Neural progenitor cell (in vitro differentiated cells): ENCODE measurements at regions not wholly inside any gene's neighbourhood (a gene's known extent, or its start where the extent isn't known, plus 50 kb on each side); places are given as distances from the start of the nearest gene placed in this dataset.

Experiments used
- DNase-seq: peaks from one replicate; pipeline ENCODE4 v3.0.0-alpha.2; 2016; ENCODE audit warnings: low spot score
- H2AFZ ChIP-seq: fragments of 200-600 bp; sonication (generic); replicated peaks from 2 replicates; pipeline ENCODE4 v1.6.1; 2016; ENCODE audit warnings: antibody characterized with exemption
- H3F3A ChIP-seq: fragments of 200-600 bp; sonication (generic); 2 replicates; pipeline ENCODE4 v1.6.1; 2016; ENCODE audit warnings: antibody characterized with exemption, low read depth
- H3K27ac ChIP-seq: fragments of 200-600 bp; sonication (generic); 2 replicates; pipeline ENCODE4 v1.5.1; 2016; ENCODE audit warnings: mild to moderate bottlenecking
- H3K27me3 ChIP-seq: fragments of 200-600 bp; sonication (generic); 2 replicates; pipeline ENCODE4 v1.6.1; 2016; ENCODE audit warnings: mild to moderate bottlenecking, moderate library complexity
- H3K36me3 ChIP-seq: fragments of 200-600 bp; sonication (generic); 2 replicates; pipeline ENCODE4 v1.5.1; 2016
- H3K4me1 ChIP-seq: fragments of 200-600 bp; sonication (generic); 2 replicates; pipeline ENCODE4 v1.6.1; 2016; ENCODE audit warnings: mixed run types
- H3K4me2 ChIP-seq: fragments of 200-600 bp; sonication (generic); 2 replicates; pipeline ENCODE4 v1.6.1; 2016
- H3K4me3 ChIP-seq: fragments of 200-600 bp; sonication (generic); 2 replicates; pipeline ENCODE4 v1.5.1; 2016
- H3K79me2 ChIP-seq: fragments of 200-600 bp; sonication (generic); 2 replicates; pipeline ENCODE4 v1.6.1; 2016; ENCODE audit warnings: low read depth
- H3K9ac ChIP-seq: fragments of 200-600 bp; sonication (generic); 2 replicates; pipeline ENCODE4 v1.6.1; 2016
- H3K9me3 ChIP-seq: fragments of 200-600 bp; sonication (generic); 2 replicates; pipeline ENCODE4 v1.5.1; 2016; ENCODE audit warnings: low read depth
- H4K20me1 ChIP-seq: fragments of 200-600 bp; sonication (generic); 2 replicates; pipeline ENCODE4 v1.6.1; 2016; ENCODE audit warnings: low read depth
- H3K27ac Mint-ChIP-seq: 3 replicates; pipeline ENCODE4 v1.8.0; 2021; ENCODE audit warnings: mixed read lengths
- H3K27me3 Mint-ChIP-seq: 2 replicates; pipeline ENCODE4 v1.8.0; 2022; ENCODE audit warnings: low read depth, mild to moderate bottlenecking, inconsistent platforms, moderate library complexity, mixed read lengths; ENCODE audit not compliant: insufficient read depth
- H3K36me3 Mint-ChIP-seq: 3 replicates; pipeline ENCODE4 v1.8.0; 2021; ENCODE audit warnings: mixed read lengths
- H3K4me1 Mint-ChIP-seq: 3 replicates; pipeline ENCODE4 v1.8.0; 2021; ENCODE audit warnings: mixed read lengths
- H3K4me3 Mint-ChIP-seq: 3 replicates; pipeline ENCODE4 v1.8.0; 2021; ENCODE audit warnings: mild to moderate bottlenecking, moderate library complexity, mixed read lengths
- H3K9me3 Mint-ChIP-seq: 3 replicates; pipeline ENCODE4 v1.8.0; 2020; ENCODE audit warnings: mixed read lengths
- CTCF ChIP-seq: fragments of 200-600 bp; sonication (generic); IDR thresholded peaks from 2 replicates; pipeline ENCODE4 v1.5.1; 2017; ENCODE audit warnings: antibody characterized with exemption, mild to moderate bottlenecking
- EZH2 ChIP-seq: fragments of 200-600 bp; sonication (generic); IDR thresholded peaks from 2 replicates; pipeline ENCODE4 v1.6.1; 2017; ENCODE audit warnings: antibody characterized with exemption, mild to moderate bottlenecking, moderate library complexity
- EZH2phosphoT487 ChIP-seq: fragments of 200-600 bp; sonication (generic); IDR thresholded peaks from 2 replicates; pipeline ENCODE4 v1.6.1; 2017; ENCODE audit warnings: antibody characterized with exemption

GRCh38 chr13:59519819-59520218, 643.9 kb downstream of the DIAPH3 start:
- no peaks in the 10 kb centered on the region for H3K9me3 ChIP-seq

GRCh38 chr13:59521549-59521948, 642.2 kb downstream of the DIAPH3 start:
- H3K27ac ChIP-seq: no peak overlapping the region
- no peaks in the 10 kb centered on the region for H3K4me1 ChIP-seq
- TF ChIP-seq EZH2phosphoT487: no peak
- no peak for TF ChIP-seq CTCF
- no peak for TF ChIP-seq EZH2
- no peaks in the 10 kb centered on the region for H3K36me3 Mint-ChIP-seq
- H3K4me2 ChIP-seq: no peak overlapping the region
- H3K27ac Mint-ChIP-seq: no peak overlapping the region
- no peaks in the 10 kb centered on the region for H3K27me3 ChIP-seq
- H3K4me1 Mint-ChIP-seq: no peaks in the 10 kb centered on the region
- H3K9me3 Mint-ChIP-seq: peaks cover 2% of the 10 kb centered on the region
- H3K4me3 Mint-ChIP-seq: no peak overlapping the region
- H2AFZ ChIP-seq: no peak overlapping the region
- H4K20me1 ChIP-seq: no peaks in the 10 kb centered on the region
- no peaks in the 10 kb centered on the region for H3K79me2 ChIP-seq
- no peaks in the 10 kb centered on the region for H3K9me3 ChIP-seq
- H3K9ac ChIP-seq: no peak overlapping the region
- H3K4me3 ChIP-seq: no peak overlapping the region
- no peak for DNase-seq
- no peaks in the 10 kb centered on the region for H3K36me3 ChIP-seq
- peaks cover 4% of the 10 kb centered on the region for H3K27me3 Mint-ChIP-seq
- H3F3A ChIP-seq: no peaks in the 10 kb centered on the region

More at GRCh38 chr13:59519819-59520218, 643.9 kb downstream of the DIAPH3 start:
- no peak overlapping the region for H3K4me3 ChIP-seq
- no peak for TF ChIP-seq CTCF
- no peak overlapping the region for H3K4me2 ChIP-seq
- no peak for DNase-seq
- Mint-ChIP-seq H3K27me3 (peaks cover 4% of the 10 kb centered on the region), H3K4me3 (no peak overlapping the region), H3K9me3 (peaks cover 2% of the 10 kb centered on the region), H3K4me1 (no peaks in the 10 kb centered on the region), H3K36me3 (no peaks in the 10 kb centered on the region), H3K27ac (no peak overlapping the region)
- H3K79me2 ChIP-seq: no peaks in the 10 kb centered on the region
- no peak overlapping the region for H3K9ac ChIP-seq
- H3K27me3 ChIP-seq: no peaks in the 10 kb centered on the region
- no peaks in the 10 kb centered on the region for H3F3A ChIP-seq
- no peak overlapping the region for H2AFZ ChIP-seq
- H4K20me1 ChIP-seq: no peaks in the 10 kb centered on the region
- H3K27ac ChIP-seq: no peak overlapping the region
- no peaks in the 10 kb centered on the region for H3K4me1 ChIP-seq
- no peaks in the 10 kb centered on the region for H3K36me3 ChIP-seq

GRCh38 chr13:59522652-59523051, 641.1 kb downstream of the DIAPH3 start:
- H3K36me3 Mint-ChIP-seq: no peaks in the 10 kb centered on the region
- H3K4me1 Mint-ChIP-seq: no peaks in the 10 kb centered on the region
- Histone ChIP-seq H3K9me3 (no peaks in the 10 kb centered on the region), H3K9ac (no peak overlapping the region), H3K79me2 (no peaks in the 10 kb centered on the region), H3F3A (no peaks in the 10 kb centered on the region), H3K36me3 (no peaks in the 10 kb centered on the region), H3K27ac (no peak overlapping the region), H4K20me1 (no peaks in the 10 kb centered on the region), H2AFZ (no peak overlapping the region), H3K4me3 (no peak overlapping the region), H3K4me2 (no peak overlapping the region), H3K4me1 (no peaks in the 10 kb centered on the region), H3K27me3 (no peaks in the 10 kb centered on the region)
- TF ChIP-seq CTCF (no peak), EZH2 (no peak), EZH2phosphoT487 (no peak)
- H3K27ac Mint-ChIP-seq: no peak overlapping the region
- H3K27me3 Mint-ChIP-seq: peaks cover 4% of the 10 kb centered on the region
- DNase-seq: no peak
- H3K4me3 Mint-ChIP-seq: no peak overlapping the region
- H3K9me3 Mint-ChIP-seq: peaks cover 2% of the 10 kb centered on the region

- H2AFZ ChIP-seq: no peak overlapping the region
- no peaks in the 10 kb centered on the region for H4K20me1 ChIP-seq
- peaks cover 6% of the 10 kb centered on the region for H3K27me3 Mint-ChIP-seq
- H3K9me3 ChIP-seq: no peaks in the 10 kb centered on the region
- H3K4me2 ChIP-seq: no peak overlapping the region
- no peak for DNase-seq
- peaks cover 10% of the 10 kb centered on the region for H3K4me1 ChIP-seq
- H3K4me3 ChIP-seq: no peak overlapping the region
- H3K27me3 ChIP-seq: no peaks in the 10 kb centered on the region
- no peak overlapping the region for H3K4me3 Mint-ChIP-seq
- no peaks in the 10 kb centered on the region for H3F3A ChIP-seq
- H3K27ac ChIP-seq: no peak overlapping the region
- H3K36me3 Mint-ChIP-seq: no peaks in the 10 kb centered on the region
- H3K79me2 ChIP-seq: no peaks in the 10 kb centered on the region
- no peaks in the 10 kb centered on the region for H3K36me3 ChIP-seq
- H3K4me1 Mint-ChIP-seq: peaks cover 16% of the 10 kb centered on the region
- H3K9ac ChIP-seq: no peak overlapping the region
- TF ChIP-seq EZH2: no peak
- TF ChIP-seq CTCF: no peak
- no peak for TF ChIP-seq EZH2phosphoT487
- H3K27ac Mint-ChIP-seq: no peak overlapping the region
- no peaks in the 10 kb centered on the region for H3K9me3 Mint-ChIP-seq
Measured at GRCh38 chr13:59527500-59527899, 636.2 kb downstream of the DIAPH3 start.
